ENCODE measurements at regions not wholly inside any gene's neighbourhood (a gene's known extent, or its start where the extent isn't known, plus 50 kb on each side); places are given as distances from the start of the nearest gene placed in this dataset.

- no peak for TF ChIP-seq CTCF (IDR thresholded peaks at IDR 0.05; ENCODE audit: poor library complexity)
- TF ChIP-seq EZH2 (IDR thresholded peaks at IDR 0.05; ENCODE audit: borderline replicate concordance) = no peak
- no peak for TF ChIP-seq EZH2phosphoT487 (IDR thresholded peaks at IDR 0.05; ENCODE audit: low read depth, severe bottlenecking, unreplicated experiment)
Measured at GRCh38 chr10:131580674-131581073, 269.2 kb upstream of the TCERG1L start.
